K562 (cell line): ENCODE measurements at regions not wholly inside any gene's neighbourhood (a gene's known extent, or its start where the extent isn't known, plus 50 kb on each side); places are given as distances from the start of the nearest gene placed in this dataset.

ENCODE experiments used
- CEBPB ChIP-seq: fragments of 450-650 bp; IDR thresholded peaks from 2 replicates; pipeline ENCODE4 v1.6.1; 2016; ENCODE audit warnings: missing genetic modification characterization, missing compliant biosample characterization
- HLTF ChIP-seq: fragments of 450-650 bp; IDR thresholded peaks from 2 replicates; pipeline ENCODE4 v1.6.1; 2016
- HMGN3 ChIP-seq: IDR thresholded peaks from 2 replicates; pipeline ENCODE4 v1.6.1; 2011; ENCODE audit warnings: borderline replicate concordance, low read depth, mild to moderate bottlenecking, mixed read lengths, low read length; ENCODE audit not compliant: insufficient read length; ENCODE audit errors: extremely low read depth
- IRF9 ChIP-seq: fragments of 450-650 bp; IDR thresholded peaks from 2 replicates; pipeline ENCODE4 v1.6.1; 2016; ENCODE audit warnings: missing biosample characterization, missing genetic modification characterization
- NFE2L1 ChIP-seq: fragments of 450-650 bp; IDR thresholded peaks from 2 replicates; pipeline ENCODE4 v1.6.1; 2016; ENCODE audit warnings: missing genetic modification characterization, low read depth, mild to moderate bottlenecking, missing compliant biosample characterization, moderate library complexity, borderline replicate concordance
- NR0B1 ChIP-seq: fragments of 450-650 bp; IDR thresholded peaks from one replicate; pipeline ENCODE4 v1.6.1; 2018; ENCODE audit warnings: mild to moderate bottlenecking, moderate library complexity; ENCODE audit not compliant: partially characterized antibody
- PHF8 ChIP-seq: fragments of 200-600 bp; sonication (generic); IDR thresholded peaks from 2 replicates; pipeline ENCODE4 v1.6.1; 2012; ENCODE audit warnings: mixed run types, mild to moderate bottlenecking, inconsistent platforms, low read length, moderate library complexity, borderline replicate concordance
- SRF ChIP-seq, 2 experiments: fragments of 250-450, 450-650 bp in 1 of 2; sonication (Bioruptor Pico) in 1 of 2; sonication (generic) in 1 of 2; formaldehyde crosslinking; IDR thresholded peaks; 2 replicates each; pipeline versions ENCODE4 v1.5.0 to v1.5.1; 2020 to 2022; ENCODE audit warnings: mild to moderate bottlenecking in 1 of 2, missing genetic modification reagents in 1 of 2
- STAT5A ChIP-seq: IDR thresholded peaks from 2 replicates; pipeline ENCODE4 v1.6.1; 2012; ENCODE audit warnings: low read length, inconsistent platforms, borderline replicate concordance
- TOE1 ChIP-seq, 2 experiments: fragments of 450-650 bp in 1 of 2; sonication (generic) in 1 of 2; formaldehyde crosslinking in 1 of 2; IDR thresholded peaks; 2 replicates each; pipeline versions ENCODE4 v1.7.1 to v1.8.0; 2016 to 2022; ENCODE audit warnings: borderline replicate concordance in 2 of 2, mild to moderate bottlenecking in 2 of 2, antibody characterized with exemption in 1 of 2, inconsistent platforms in 1 of 2, low read depth in 1 of 2, missing genetic modification reagents in 1 of 2, moderate library complexity in 1 of 2
- ZEB2 ChIP-seq: fragments of 450-650 bp; IDR thresholded peaks from 2 replicates; pipeline ENCODE4 v1.6.1; 2016
- ZNF133 ChIP-seq: fragments of 250-450 bp; sonication (Bioruptor Pico); IDR thresholded peaks from 2 replicates; pipeline ENCODE4 v1.4.0; 2020; ENCODE audit warnings: mild to moderate bottlenecking
- ZNF165 ChIP-seq: fragments of 250-450 bp; sonication (Bioruptor Pico); IDR thresholded peaks from 2 replicates; pipeline ENCODE4 v1.4.0; 2020; ENCODE audit warnings: borderline replicate concordance
- TF ChIP-seq, protein P1 (sequence below): fragments of 450-650 bp; formaldehyde crosslinking; IDR thresholded peaks from 2 replicates; pipeline ENCODE4 v1.4.0; 2022; ENCODE audit warnings: mild to moderate bottlenecking, moderate library complexity
- TF ChIP-seq, protein P2 (sequence below): fragments of 450-650 bp; IDR thresholded peaks from 2 replicates; pipeline ENCODE4 v1.6.1; 2017; ENCODE audit warnings: antibody characterized with exemption, mild to moderate bottlenecking
- TF ChIP-seq, protein P3 (sequence below), 2 experiments: IDR thresholded peaks in 1 of 2; conservative IDR thresholded peaks in 1 of 2; 2 replicates each; pipeline ENCODE4 v1.6.1; 2016; ENCODE audit warnings: low read depth in 2 of 2, mild to moderate bottlenecking in 1 of 2, missing compliant biosample characterization in 1 of 2, missing genetic modification characterization in 1 of 2, moderate library complexity in 1 of 2

- TF ChIP-seq PHF8, result no peak
- no peak for TF ChIP-seq TOE1 (IDR thresholded peaks at IDR 0.05; ENCODE audit: borderline replicate concordance)
- no peak for TF ChIP-seq TOE1 (CRISPR knock-in tag; IDR thresholded peaks at IDR 0.05; ENCODE audit: borderline replicate concordance, low read depth)
- TF ChIP-seq, protein P1, sequence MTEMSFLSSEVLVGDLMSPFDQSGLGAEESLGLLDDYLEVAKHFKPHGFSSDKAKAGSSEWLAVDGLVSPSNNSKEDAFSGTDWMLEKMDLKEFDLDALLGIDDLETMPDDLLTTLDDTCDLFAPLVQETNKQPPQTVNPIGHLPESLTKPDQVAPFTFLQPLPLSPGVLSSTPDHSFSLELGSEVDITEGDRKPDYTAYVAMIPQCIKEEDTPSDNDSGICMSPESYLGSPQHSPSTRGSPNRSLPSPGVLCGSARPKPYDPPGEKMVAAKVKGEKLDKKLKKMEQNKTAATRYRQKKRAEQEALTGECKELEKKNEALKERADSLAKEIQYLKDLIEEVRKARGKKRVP (CRISPR knock-in tag), result no peak
- TF ChIP-seq ZNF133 (CRISPR knock-in tag), result no peak
- TF ChIP-seq HLTF, result no peak
- no peak for TF ChIP-seq ZEB2
- TF ChIP-seq HMGN3, result no peak
- TF ChIP-seq, protein P2, sequence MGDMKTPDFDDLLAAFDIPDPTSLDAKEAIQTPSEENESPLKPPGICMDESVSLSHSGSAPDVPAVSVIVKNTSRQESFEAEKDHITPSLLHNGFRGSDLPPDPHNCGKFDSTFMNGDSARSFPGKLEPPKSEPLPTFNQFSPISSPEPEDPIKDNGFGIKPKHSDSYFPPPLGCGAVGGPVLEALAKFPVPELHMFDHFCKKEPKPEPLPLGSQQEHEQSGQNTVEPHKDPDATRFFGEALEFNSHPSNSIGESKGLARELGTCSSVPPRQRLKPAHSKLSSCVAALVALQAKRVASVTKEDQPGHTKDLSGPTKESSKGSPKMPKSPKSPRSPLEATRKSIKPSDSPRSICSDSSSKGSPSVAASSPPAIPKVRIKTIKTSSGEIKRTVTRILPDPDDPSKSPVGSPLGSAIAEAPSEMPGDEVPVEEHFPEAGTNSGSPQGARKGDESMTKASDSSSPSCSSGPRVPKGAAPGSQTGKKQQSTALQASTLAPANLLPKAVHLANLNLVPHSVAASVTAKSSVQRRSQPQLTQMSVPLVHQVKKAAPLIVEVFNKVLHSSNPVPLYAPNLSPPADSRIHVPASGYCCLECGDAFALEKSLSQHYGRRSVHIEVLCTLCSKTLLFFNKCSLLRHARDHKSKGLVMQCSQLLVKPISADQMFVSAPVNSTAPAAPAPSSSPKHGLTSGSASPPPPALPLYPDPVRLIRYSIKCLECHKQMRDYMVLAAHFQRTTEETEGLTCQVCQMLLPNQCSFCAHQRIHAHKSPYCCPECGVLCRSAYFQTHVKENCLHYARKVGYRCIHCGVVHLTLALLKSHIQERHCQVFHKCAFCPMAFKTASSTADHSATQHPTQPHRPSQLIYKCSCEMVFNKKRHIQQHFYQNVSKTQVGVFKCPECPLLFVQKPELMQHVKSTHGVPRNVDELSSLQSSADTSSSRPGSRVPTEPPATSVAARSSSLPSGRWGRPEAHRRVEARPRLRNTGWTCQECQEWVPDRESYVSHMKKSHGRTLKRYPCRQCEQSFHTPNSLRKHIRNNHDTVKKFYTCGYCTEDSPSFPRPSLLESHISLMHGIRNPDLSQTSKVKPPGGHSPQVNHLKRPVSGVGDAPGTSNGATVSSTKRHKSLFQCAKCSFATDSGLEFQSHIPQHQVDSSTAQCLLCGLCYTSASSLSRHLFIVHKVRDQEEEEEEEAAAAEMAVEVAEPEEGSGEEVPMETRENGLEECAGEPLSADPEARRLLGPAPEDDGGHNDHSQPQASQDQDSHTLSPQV, result no peak
- TF ChIP-seq NR0B1, result no peak
- no peak for TF ChIP-seq STAT5A
- no peak for TF ChIP-seq ZNF165
- peak; percentile 7; the same call in 1 of the 2 replicates for TF ChIP-seq NFE2L1 (tag)
- no peak for TF ChIP-seq IRF9
- TF ChIP-seq SRF (CRISPR knock-in tag; IDR thresholded peaks at IDR 0.05), result no peak
- no peak for TF ChIP-seq CEBPB (tag)
- TF ChIP-seq, protein P3, sequence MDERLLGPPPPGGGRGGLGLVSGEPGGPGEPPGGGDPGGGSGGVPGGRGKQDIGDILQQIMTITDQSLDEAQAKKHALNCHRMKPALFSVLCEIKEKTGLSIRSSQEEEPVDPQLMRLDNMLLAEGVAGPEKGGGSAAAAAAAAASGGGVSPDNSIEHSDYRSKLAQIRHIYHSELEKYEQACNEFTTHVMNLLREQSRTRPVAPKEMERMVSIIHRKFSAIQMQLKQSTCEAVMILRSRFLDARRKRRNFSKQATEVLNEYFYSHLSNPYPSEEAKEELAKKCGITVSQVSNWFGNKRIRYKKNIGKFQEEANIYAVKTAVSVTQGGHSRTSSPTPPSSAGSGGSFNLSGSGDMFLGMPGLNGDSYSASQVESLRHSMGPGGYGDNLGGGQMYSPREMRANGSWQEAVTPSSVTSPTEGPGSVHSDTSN (CRISPR knock-in tag; IDR thresholded peaks at IDR 0.05; ENCODE audit: low read depth), result no peak
- TF ChIP-seq, protein P3 (tag; conservative IDR thresholded peaks at IDR 0.05; ENCODE audit: low read depth), result 0 out of 2 replicates have a peak, but pooled peaks have one; percentile 24
Observed at GRCh38 chr7:47204709-47205108, 377.2 kb downstream of the TNS3 start (continued).
